Breast epithelium (tissue), 4 donors: ENCODE measurements at regions not wholly inside any gene's neighbourhood (a gene's known extent, or its start where the extent isn't known, plus 50 kb on each side); places are given as distances from the start of the nearest gene placed in this dataset.

ENCODE experiments used
- DNase-seq, 2 donors: peaks; one replicate each; pipeline ENCODE4 v3.0.0-alpha.2; 2019; ENCODE audit warnings: low spot score in 2 of 2
- H3K27ac ChIP-seq, 2 donors: fragments of 200-600 bp; sonication (generic) in 1 of 2; one replicate each; pipeline ENCODE4 v1.5.1; 2016 to 2019; ENCODE audit warnings: mild to moderate bottlenecking in 1 of 2
- H3K27me3 ChIP-seq, 2 donors: fragments of 200-600 bp; sonication (generic) in 1 of 2; one replicate each; pipeline versions ENCODE4 v1.5.1 to v1.6.0; 2017 to 2019; ENCODE audit warnings: control low read depth in 1 of 2, mild to moderate bottlenecking in 1 of 2
- H3K36me3 ChIP-seq: fragments of 200-600 bp; one replicate; pipeline ENCODE4 v1.5.1; 2019
- H3K4me1 ChIP-seq, 2 donors: fragments of 200-600 bp; sonication (generic); one replicate each; pipeline ENCODE4 v1.5.1; 2016 to 2019; ENCODE audit warnings: control low read depth in 1 of 2
- H3K4me3 ChIP-seq, 3 donors: fragments of 200-600 bp; sonication (generic); 1 replicate in 2 of 3; 2 replicates in 1 of 3; pipeline ENCODE4 v1.5.1; 2016 to 2019; ENCODE audit warnings: mild to moderate bottlenecking in 3 of 3, moderate library complexity in 2 of 3
- H3K9me3 ChIP-seq, 2 donors: fragments of 200-600 bp; sonication (generic) in 1 of 2; one replicate each; pipeline ENCODE4 v1.5.1; 2016 to 2019; ENCODE audit warnings: control low read depth in 1 of 2
- POLR2A ChIP-seq: fragments of 450-650 bp; IDR thresholded peaks from one replicate; pipeline ENCODE4 v1.6.1; 2016; ENCODE audit warnings: antibody characterized with exemption, mild to moderate bottlenecking, moderate library complexity
- POLR2AphosphoS5 ChIP-seq, 3 donors: sonication (generic); formaldehyde crosslinking; IDR thresholded peaks; one replicate each; pipeline ENCODE4 v1.6.1; 2017; ENCODE audit warnings: antibody characterized with exemption in 3 of 3
- intact Hi-C: fragments of 100-400 bp; cut with DNase I; formaldehyde crosslinking; loops from one replicate; pipeline ENCODE4 v1.15.1; 2023; ENCODE audit warnings: low total_unique reads
- TF ChIP-seq, protein P1 (sequence below), 3 donors: fragments of 450-650 bp; IDR thresholded peaks; one replicate each; pipeline ENCODE4 v1.5.1; 2016 to 2017; ENCODE audit warnings: antibody characterized with exemption in 3 of 3, mild to moderate bottlenecking in 3 of 3, moderate library complexity in 3 of 3

- Histone ChIP-seq H3K4me3 (no peak overlapping the region), H3K27ac (no peak overlapping the region), H3K27me3 (no peaks in the 10 kb centered on the region), H3K4me1 (no peaks in the 10 kb centered on the region), H3K36me3 (no peaks in the 10 kb centered on the region), H3K9me3 (no peaks in the 10 kb centered on the region)
- intact Hi-C loops = no loop called here
- DNase-seq = no peak
- TF ChIP-seq, protein P1, sequence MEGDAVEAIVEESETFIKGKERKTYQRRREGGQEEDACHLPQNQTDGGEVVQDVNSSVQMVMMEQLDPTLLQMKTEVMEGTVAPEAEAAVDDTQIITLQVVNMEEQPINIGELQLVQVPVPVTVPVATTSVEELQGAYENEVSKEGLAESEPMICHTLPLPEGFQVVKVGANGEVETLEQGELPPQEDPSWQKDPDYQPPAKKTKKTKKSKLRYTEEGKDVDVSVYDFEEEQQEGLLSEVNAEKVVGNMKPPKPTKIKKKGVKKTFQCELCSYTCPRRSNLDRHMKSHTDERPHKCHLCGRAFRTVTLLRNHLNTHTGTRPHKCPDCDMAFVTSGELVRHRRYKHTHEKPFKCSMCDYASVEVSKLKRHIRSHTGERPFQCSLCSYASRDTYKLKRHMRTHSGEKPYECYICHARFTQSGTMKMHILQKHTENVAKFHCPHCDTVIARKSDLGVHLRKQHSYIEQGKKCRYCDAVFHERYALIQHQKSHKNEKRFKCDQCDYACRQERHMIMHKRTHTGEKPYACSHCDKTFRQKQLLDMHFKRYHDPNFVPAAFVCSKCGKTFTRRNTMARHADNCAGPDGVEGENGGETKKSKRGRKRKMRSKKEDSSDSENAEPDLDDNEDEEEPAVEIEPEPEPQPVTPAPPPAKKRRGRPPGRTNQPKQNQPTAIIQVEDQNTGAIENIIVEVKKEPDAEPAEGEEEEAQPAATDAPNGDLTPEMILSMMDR (IDR thresholded peaks at IDR 0.05) = no peak
- TF ChIP-seq POLR2A = no peak
- no peak for TF ChIP-seq POLR2AphosphoS5 (IDR thresholded peaks at IDR 0.05)
Measured at GRCh38 chr13:66212511-66212910, 1017.6 kb downstream of the PCDH9 start.

GRCh38 chr13:66210677-66211076 lies 1019.5 kb downstream of the PCDH9 start:
- intact Hi-C loops = no loop called here
- H3K27me3 ChIP-seq = no peaks in the 10 kb centered on the region
- DNase-seq = no peak
- H3K27ac ChIP-seq = no peak overlapping the region
- H3K36me3 ChIP-seq = no peaks in the 10 kb centered on the region
- H3K4me3 ChIP-seq = no peak overlapping the region
- no peaks in the 10 kb centered on the region for H3K4me1 ChIP-seq
- no peak for TF ChIP-seq POLR2A
- no peak for TF ChIP-seq POLR2AphosphoS5 (IDR thresholded peaks at IDR 0.05)
- TF ChIP-seq, protein P1 (IDR thresholded peaks at IDR 0.05) = no peak
- H3K9me3 ChIP-seq = no peaks in the 10 kb centered on the region

GRCh38 chr13:66208589-66208988 lies 1021.5 kb downstream of the PCDH9 start:
- no peak overlapping the region for H3K4me3 ChIP-seq
- TF ChIP-seq, protein P1 (IDR thresholded peaks at IDR 0.05) = no peak
- TF ChIP-seq POLR2AphosphoS5 (IDR thresholded peaks at IDR 0.05) = no peak
- no peak for TF ChIP-seq POLR2A
- no peaks in the 10 kb centered on the region for H3K9me3 ChIP-seq
- H3K36me3 ChIP-seq = no peaks in the 10 kb centered on the region
- intact Hi-C loops = no loop called here
- DNase-seq = no peak
- no peaks in the 10 kb centered on the region for H3K27me3 ChIP-seq
- H3K27ac ChIP-seq = no peak overlapping the region
- no peaks in the 10 kb centered on the region for H3K4me1 ChIP-seq

- Histone ChIP-seq H3K27me3 (no peaks in the 10 kb centered on the region), H3K4me1 (no peaks in the 10 kb centered on the region), H3K36me3 (no peaks in the 10 kb centered on the region), H3K27ac (no peak overlapping the region), H3K9me3 (no peaks in the 10 kb centered on the region), H3K4me3 (no peak overlapping the region)
- intact Hi-C loops = no loop called here
- DNase-seq = no peak
- TF ChIP-seq POLR2A = no peak
- no peak for TF ChIP-seq POLR2AphosphoS5 (IDR thresholded peaks at IDR 0.05)
- TF ChIP-seq, protein P1 (IDR thresholded peaks at IDR 0.05) = no peak
Measured at GRCh38 chr13:66207610-66208009, 1022.5 kb downstream of the PCDH9 start.

- DNase-seq = no peak
- no peaks in the 10 kb centered on the region for H3K36me3 ChIP-seq
- no peak overlapping the region for H3K27ac ChIP-seq
- TF ChIP-seq POLR2AphosphoS5 (IDR thresholded peaks at IDR 0.05) (no peak), POLR2A (no peak)
- TF ChIP-seq, protein P1 (IDR thresholded peaks at IDR 0.05) = no peak
- no peaks in the 10 kb centered on the region for H3K4me1 ChIP-seq
- H3K27me3 ChIP-seq = no peaks in the 10 kb centered on the region
- H3K9me3 ChIP-seq = no peaks in the 10 kb centered on the region
- intact Hi-C loops = no loop called here
- no peak overlapping the region for H3K4me3 ChIP-seq
Measured at GRCh38 chr13:66205807-66206206, 1024.3 kb downstream of the PCDH9 start.
